ENCODE measurements at regions not wholly inside any gene's neighbourhood (a gene's known extent, or its start where the extent isn't known, plus 50 kb on each side); places are given as distances from the start of the nearest gene placed in this dataset.
"Not testable (repeated sequence)": the region's sequence is repeated elsewhere in the genome, so short reads cannot be mapped to it uniquely, and the experiment has no call there.

DNA sequence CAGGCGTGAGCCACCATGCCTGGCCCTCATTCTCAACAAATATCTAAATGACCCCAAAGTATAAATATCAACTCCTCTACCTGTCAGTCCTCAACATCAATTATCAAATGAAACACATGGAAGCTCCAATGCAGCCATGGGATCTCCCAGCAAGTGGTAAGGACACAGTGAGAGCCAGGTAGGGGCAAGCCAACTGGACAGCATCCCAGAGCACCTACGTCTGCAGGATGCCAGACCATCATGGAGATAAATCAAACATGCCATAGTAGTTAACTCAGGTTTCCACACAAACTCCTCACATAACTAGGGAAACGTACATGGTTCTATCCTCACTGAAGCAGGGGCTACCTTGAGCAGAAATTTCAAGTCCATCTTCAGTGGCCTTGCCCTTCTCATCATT lies 159.9 kb upstream of the MED14 start:
- TF ChIP-seq, protein P1, sequence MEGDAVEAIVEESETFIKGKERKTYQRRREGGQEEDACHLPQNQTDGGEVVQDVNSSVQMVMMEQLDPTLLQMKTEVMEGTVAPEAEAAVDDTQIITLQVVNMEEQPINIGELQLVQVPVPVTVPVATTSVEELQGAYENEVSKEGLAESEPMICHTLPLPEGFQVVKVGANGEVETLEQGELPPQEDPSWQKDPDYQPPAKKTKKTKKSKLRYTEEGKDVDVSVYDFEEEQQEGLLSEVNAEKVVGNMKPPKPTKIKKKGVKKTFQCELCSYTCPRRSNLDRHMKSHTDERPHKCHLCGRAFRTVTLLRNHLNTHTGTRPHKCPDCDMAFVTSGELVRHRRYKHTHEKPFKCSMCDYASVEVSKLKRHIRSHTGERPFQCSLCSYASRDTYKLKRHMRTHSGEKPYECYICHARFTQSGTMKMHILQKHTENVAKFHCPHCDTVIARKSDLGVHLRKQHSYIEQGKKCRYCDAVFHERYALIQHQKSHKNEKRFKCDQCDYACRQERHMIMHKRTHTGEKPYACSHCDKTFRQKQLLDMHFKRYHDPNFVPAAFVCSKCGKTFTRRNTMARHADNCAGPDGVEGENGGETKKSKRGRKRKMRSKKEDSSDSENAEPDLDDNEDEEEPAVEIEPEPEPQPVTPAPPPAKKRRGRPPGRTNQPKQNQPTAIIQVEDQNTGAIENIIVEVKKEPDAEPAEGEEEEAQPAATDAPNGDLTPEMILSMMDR (IDR thresholded peaks at IDR 0.05; ENCODE audit: insufficient read depth, low read length, poor library complexity, severe bottlenecking), result no peak
- Histone ChIP-seq H3K36me3 (ENCODE audit: control insufficient read depth, insufficient read depth, low read length) (no peaks in the 10 kb centered on the region), H3K27me3 (replicated peaks; ENCODE audit: control insufficient read depth, insufficient read depth, low read length) (no peaks in the 10 kb centered on the region), H3K4me3 (replicated peaks; ENCODE audit: low read depth, low read length) (no peak overlapping the region)
- DNase-seq (ENCODE audit: extremely low read depth, insufficient read length), result no peak

DNA sequence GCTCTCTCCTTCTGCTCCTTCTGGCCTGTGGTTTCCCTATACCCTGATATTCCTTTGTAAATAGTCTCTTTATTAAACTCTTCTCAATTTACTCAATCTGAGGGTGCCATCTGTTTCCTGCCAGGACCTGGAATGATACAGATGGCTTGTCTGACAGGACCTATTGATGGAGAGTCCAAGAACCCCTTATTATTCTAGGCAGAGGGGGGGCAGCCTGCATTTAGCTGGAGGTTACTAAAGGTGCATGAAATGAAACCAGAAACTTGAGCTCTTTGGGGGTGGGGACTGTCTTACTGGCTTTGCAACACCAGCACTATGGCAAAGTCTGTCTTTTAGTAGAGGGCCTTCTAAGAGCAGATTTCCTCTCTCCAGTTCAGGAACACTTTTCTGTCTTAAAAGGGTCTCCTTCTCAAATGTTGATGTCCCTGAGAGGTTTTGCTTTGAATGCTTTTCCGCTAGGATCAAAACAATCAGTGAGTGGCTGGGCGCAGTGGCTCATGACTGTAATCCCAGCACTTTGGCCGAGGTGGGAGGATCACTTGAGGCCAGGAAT lies 162.5 kb upstream of the MED14 start:
- Histone ChIP-seq H3K27me3 (replicated peaks; ENCODE audit: control insufficient read depth, insufficient read depth, low read length) (no peaks in the 10 kb centered on the region), H3K36me3 (ENCODE audit: control insufficient read depth, insufficient read depth, low read length) (no peaks in the 10 kb centered on the region), H3K4me3 (replicated peaks; ENCODE audit: low read depth, low read length) (no peak overlapping the region)
- TF ChIP-seq, protein P1 (IDR thresholded peaks at IDR 0.05; ENCODE audit: insufficient read depth, low read length, poor library complexity, severe bottlenecking), result no peak
- DNase-seq (ENCODE audit: extremely low read depth, insufficient read length), result no peak

DNA sequence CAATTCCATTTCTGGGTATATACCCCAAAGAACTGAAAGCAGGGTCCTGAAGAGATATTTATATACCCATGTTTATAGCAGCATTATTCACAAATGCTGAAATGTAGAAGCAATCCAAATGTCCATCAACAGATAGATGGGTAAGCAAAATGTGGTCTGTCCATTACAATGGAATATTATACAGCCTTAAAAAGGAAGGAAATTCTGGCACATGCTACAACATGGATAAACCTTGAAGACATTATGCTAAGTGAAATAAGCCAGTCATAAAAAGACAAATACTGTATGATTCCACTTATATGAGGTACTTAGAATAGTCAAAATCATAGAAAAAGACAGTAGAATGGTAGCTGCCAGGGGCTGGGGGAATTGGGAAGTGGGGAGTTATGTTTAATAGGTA lies 169.4 kb upstream of the MED14 start:
- H3K27me3 ChIP-seq (replicated peaks; ENCODE audit: control insufficient read depth, insufficient read depth, low read length); DNase-seq (ENCODE audit: extremely low read depth, insufficient read length); H3K36me3 ChIP-seq (ENCODE audit: control insufficient read depth, insufficient read depth, low read length); H3K4me3 ChIP-seq (replicated peaks; ENCODE audit: low read depth, low read length): not testable (repeated sequence)

DNA sequence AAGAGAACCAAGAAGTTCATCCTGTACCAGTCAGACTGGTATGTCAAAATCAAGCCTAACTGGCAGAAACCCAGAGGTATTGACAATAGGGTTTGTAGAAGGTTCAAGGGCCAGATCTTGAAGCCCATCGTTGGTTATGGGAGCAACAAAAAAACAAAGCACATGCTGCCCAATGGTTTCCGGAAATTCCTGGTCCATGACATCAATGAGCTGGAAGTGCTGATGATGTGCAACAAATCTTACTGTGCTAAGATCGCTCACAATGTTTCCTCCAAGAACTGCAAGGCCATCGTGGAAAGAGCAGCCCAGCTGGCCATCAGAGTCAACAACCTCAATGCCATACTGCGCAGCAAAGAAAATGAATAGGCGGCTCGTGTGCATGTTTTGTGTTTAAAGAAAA lies 172.7 kb upstream of the MED14 start:
- DNase-seq (ENCODE audit: extremely low read depth, insufficient read length), result no peak
- H3K27me3 ChIP-seq (replicated peaks; ENCODE audit: control insufficient read depth, insufficient read depth, low read length), result no peaks in the 10 kb centered on the region
- TF ChIP-seq, protein P1 (IDR thresholded peaks at IDR 0.05; ENCODE audit: insufficient read depth, low read length, poor library complexity, severe bottlenecking), result no peak
- no peaks in the 10 kb centered on the region for H3K36me3 ChIP-seq (ENCODE audit: control insufficient read depth, insufficient read depth, low read length)
- no peak overlapping the region for H3K4me3 ChIP-seq (replicated peaks; ENCODE audit: low read depth, low read length)

DNA sequence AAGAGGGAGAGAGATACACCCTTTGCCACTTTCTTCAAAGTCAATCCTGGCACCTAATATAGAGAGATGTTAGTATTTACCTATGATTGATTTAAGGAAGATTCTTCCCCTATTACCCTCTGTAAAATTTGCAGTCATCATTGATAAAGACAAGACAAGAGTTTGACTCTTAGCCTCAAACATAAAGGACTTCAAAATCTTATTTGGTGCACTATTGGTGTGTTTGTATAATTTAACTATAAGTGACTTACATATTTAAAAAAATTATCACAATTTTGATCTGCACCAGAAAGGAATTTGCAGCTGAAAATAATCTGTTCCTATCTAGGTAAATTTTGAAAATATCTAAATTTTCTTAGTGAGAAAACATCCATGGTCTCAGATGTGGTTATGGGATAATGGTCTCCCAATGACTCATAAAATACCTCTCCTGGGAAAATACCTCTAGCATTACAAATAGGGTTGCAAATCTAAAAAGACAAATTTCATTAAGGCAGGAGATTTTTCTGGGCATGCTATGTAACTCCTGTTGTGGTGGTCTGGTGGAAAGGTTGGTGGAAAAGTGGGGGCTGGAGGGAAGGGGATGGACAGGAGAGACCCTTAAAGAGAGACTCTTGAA lies 173.6 kb upstream of the MED14 start:
- Histone ChIP-seq H3K27me3 (replicated peaks; ENCODE audit: control insufficient read depth, insufficient read depth, low read length) (no peaks in the 10 kb centered on the region), H3K36me3 (ENCODE audit: control insufficient read depth, insufficient read depth, low read length) (no peaks in the 10 kb centered on the region), H3K4me3 (replicated peaks; ENCODE audit: low read depth, low read length) (no peak overlapping the region)
- TF ChIP-seq, protein P1 (IDR thresholded peaks at IDR 0.05; ENCODE audit: insufficient read depth, low read length, poor library complexity, severe bottlenecking), result no peak
- DNase-seq (ENCODE audit: extremely low read depth, insufficient read length), result no peak

DNA sequence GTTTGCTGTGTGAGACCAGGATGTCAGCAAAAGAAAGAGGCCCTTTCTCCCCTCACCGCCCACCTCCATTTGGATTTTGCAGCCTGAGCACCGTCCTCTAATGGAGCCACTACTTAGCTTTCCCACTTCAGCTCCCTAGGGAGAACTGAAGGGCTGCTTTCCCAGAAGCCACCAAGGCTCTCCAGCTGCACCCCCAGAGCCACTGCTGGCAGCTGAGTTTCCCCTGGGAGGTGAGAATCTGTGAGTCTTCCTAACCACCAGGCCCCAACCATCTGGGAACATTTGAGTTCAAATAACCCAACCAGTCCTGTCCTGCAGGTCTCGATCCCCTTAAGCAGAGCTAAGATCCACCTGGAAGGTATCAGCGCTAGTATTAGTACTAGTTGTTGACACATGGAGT lies 173.1 kb upstream of the USP9X start:
- DNase-seq (ENCODE audit: extremely low read depth, insufficient read length), result no peak
- TF ChIP-seq, protein P1 (IDR thresholded peaks at IDR 0.05; ENCODE audit: insufficient read depth, low read length, poor library complexity, severe bottlenecking), result no peak
- H3K27me3 ChIP-seq (replicated peaks; ENCODE audit: control insufficient read depth, insufficient read depth, low read length), result no peaks in the 10 kb centered on the region

More for the DNA sequence above, 173.1 kb upstream of the USP9X start:
- Histone ChIP-seq H3K4me3 (replicated peaks; ENCODE audit: low read depth, low read length) (no peak overlapping the region), H3K36me3 (ENCODE audit: control insufficient read depth, insufficient read depth, low read length) (no peaks in the 10 kb centered on the region)

Measured in GM06990 (cell line).